GM12892 (cell line): ENCODE measurements at regions not wholly inside any gene's neighbourhood (a gene's known extent, or its start where the extent isn't known, plus 50 kb on each side); places are given as distances from the start of the nearest gene placed in this dataset.

Source experiments
- POLR2A ChIP-seq: IDR thresholded peaks from 2 replicates; pipeline ENCODE4 v1.6.1; 2011; ENCODE audit warnings: low read depth, low read length, control low read depth
- POLR2AphosphoS5 ChIP-seq: IDR thresholded peaks from 2 replicates; pipeline ENCODE4 v1.6.1; 2011; ENCODE audit warnings: low read depth, low read length, control low read depth
- TAF1 ChIP-seq: IDR thresholded peaks from 2 replicates; pipeline ENCODE4 v1.6.1; 2011; ENCODE audit warnings: low read depth, mild to moderate bottlenecking, control low read depth, low read length, borderline replicate concordance

DNA sequence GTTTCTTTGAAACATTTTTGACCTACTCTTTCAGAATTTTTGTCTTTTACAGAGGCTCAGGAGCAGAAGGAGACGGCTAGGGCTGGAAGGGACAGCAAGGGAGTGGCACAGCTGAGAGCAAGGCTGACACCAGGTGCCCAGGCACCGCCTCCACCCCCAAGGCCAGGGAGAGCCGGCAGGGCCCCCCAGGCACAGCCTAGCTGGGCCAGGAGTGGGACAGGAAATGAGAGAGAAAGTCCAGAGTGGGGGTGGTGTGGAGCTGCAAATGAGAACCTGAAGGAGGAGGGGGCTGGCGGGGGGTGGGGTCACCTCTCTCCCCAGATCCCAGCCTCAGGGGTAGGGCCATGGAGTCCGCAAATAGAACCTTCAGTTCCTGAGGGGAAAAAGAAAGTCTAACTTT is 236.7 kb downstream of the CDC5L start:
- TF ChIP-seq TAF1: no peak
- no peak for TF ChIP-seq POLR2AphosphoS5
- TF ChIP-seq POLR2A: no peak
